Mononuclear cell (primary cell): ENCODE measurements at regions not wholly inside any gene's neighbourhood (a gene's known extent, or its start where the extent isn't known, plus 50 kb on each side); places are given as distances from the start of the nearest gene placed in this dataset.

ENCODE experiments used
- H3K27me3 ChIP-seq: 2 replicates; pipeline ENCODE4 v1.6.0; 2011; ENCODE audit warnings: low read length, control low read depth; ENCODE audit not compliant: insufficient read depth
- H3K4me1 ChIP-seq: 2 replicates; pipeline ENCODE4 v1.5.1; 2011; ENCODE audit warnings: mild to moderate bottlenecking, low read length, control low read depth; ENCODE audit not compliant: insufficient read depth
- H3K4me3 ChIP-seq: 2 replicates; pipeline ENCODE4 v1.5.1; 2011; ENCODE audit warnings: mild to moderate bottlenecking, low read length, moderate library complexity
- H3K9me3 ChIP-seq: 2 replicates; pipeline ENCODE4 v1.5.1; 2011; ENCODE audit warnings: low read depth, mild to moderate bottlenecking, control low read depth, low read length

DNA sequence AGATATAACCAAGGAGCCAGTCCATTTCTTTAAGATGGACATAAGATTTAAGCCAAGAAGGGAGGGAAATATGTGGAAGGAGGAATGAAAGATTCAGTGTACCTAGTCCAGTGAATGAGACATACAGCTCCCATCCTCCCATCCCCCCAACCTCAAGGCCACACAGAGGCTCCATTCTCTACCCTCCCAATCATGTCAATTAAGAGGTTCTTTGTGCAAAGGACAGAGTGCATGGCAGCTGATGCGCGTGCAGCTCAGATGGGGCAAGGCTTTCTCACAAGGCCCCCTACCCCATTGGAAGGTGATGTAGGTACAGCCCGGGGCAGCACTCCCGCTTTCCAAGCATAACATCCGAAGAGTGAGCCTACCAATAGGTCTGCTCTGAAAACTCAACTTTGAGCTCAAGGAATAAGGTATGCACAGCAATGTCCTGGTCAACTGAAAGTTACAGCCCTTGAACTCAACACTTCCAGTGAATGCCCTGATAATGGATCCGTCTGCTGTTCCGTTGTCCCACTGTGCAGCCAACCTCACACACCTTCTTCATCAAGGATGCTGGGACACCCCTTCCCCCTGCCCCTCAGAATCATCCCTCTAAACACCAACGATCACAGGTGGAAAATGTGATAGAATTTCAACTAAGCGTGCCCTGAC lies 458.1 kb downstream of the SOX9 start:
- Histone ChIP-seq H3K4me1 (no peaks in the 10 kb centered on the region), H3K27me3 (no peaks in the 10 kb centered on the region), H3K4me3 (no peak overlapping the region), H3K9me3 (no peaks in the 10 kb centered on the region)

DNA sequence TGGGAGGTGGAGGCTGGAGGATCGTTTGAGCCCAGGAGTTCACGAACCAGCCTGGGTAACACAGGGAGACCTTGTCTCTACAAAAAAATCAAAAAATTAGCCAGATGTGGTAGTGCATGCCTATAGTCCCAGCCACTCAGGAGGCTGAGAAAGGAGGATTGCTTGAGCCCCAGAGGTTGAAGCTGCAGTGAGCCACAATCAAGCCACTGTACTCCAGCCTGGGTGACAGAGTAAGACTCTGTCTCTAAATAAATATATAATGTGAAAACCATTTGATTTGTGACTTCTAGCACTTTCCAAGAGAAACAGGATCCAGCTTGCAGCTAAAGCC lies 459.1 kb downstream of the SOX9 start:
- H3K4me1 ChIP-seq: no peaks in the 10 kb centered on the region

GRCh38 chr17:72580321-72581127 lies 459.7 kb downstream of the SOX9 start:
- Histone ChIP-seq H3K27me3 (no peaks in the 10 kb centered on the region), H3K9me3 (no peaks in the 10 kb centered on the region), H3K4me3 (no peak overlapping the region), H3K4me1 (no peaks in the 10 kb centered on the region)

More for the DNA sequence above, 459.1 kb downstream of the SOX9 start:
- Histone ChIP-seq H3K4me3 (no peak overlapping the region), H3K27me3 (no peaks in the 10 kb centered on the region), H3K9me3 (no peaks in the 10 kb centered on the region)

- Histone ChIP-seq H3K4me1 (peaks cover 9% of the 10 kb centered on the region), H3K9me3 (no peaks in the 10 kb centered on the region), H3K4me3 (no peak overlapping the region), H3K27me3 (peaks cover 26% of the 10 kb centered on the region)
Measured at GRCh38 chr17:72587156-72587555, 466.3 kb downstream of the SOX9 start.

GRCh38 chr17:72587773-72588511 lies 467.1 kb downstream of the SOX9 start:
- Histone ChIP-seq H3K4me1 (peaks cover 12% of the 10 kb centered on the region), H3K9me3 (no peaks in the 10 kb centered on the region)

GRCh38 chr17:72588561-72588960 lies 467.7 kb downstream of the SOX9 start:
- Histone ChIP-seq H3K4me3 (no peak overlapping the region), H3K9me3 (no peaks in the 10 kb centered on the region), H3K4me1 (peaks cover 12% of the 10 kb centered on the region), H3K27me3 (peaks cover 35% of the 10 kb centered on the region)

More at GRCh38 chr17:72587773-72588511, 467.1 kb downstream of the SOX9 start:
- Histone ChIP-seq H3K4me3 (no peak overlapping the region), H3K27me3 (peaks cover 28% of the 10 kb centered on the region)

- Histone ChIP-seq H3K9me3 (no peaks in the 10 kb centered on the region), H3K4me3 (no peak overlapping the region), H3K4me1 (peaks cover 12% of the 10 kb centered on the region), H3K27me3 (peaks cover 35% of the 10 kb centered on the region)
Measured at GRCh38 chr17:72588961-72589360, 468.1 kb downstream of the SOX9 start.

DNA sequence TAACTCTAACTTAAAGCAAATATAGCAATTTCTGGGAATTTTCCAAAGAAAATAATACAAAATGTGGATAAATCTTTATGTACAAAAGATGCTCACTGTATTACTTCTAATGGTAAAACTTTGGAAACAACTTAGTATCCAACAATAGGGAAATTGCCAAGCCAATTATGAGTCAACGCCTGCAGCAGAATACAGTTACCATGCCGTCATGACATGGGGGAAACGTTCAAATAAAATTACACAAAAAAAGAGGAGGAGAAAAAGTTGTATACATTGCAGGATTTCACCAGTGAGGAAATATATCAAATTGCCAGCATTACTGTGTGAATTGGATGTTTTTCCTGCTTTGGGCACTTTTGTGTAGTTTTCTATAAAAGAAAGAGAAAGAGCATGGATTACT lies 469.6 kb downstream of the SOX9 start:
- Histone ChIP-seq H3K4me1 (peaks cover 12% of the 10 kb centered on the region), H3K27me3 (peaks cover 42% of the 10 kb centered on the region), H3K4me3 (no peak overlapping the region), H3K9me3 (no peaks in the 10 kb centered on the region)

GRCh38 chr17:72590882-72591281 lies 470.1 kb downstream of the SOX9 start:
- peaks cover 42% of the 10 kb centered on the region for H3K27me3 ChIP-seq
- no peak overlapping the region for H3K4me3 ChIP-seq
- H3K9me3 ChIP-seq: no peaks in the 10 kb centered on the region
- H3K4me1 ChIP-seq: peaks cover 12% of the 10 kb centered on the region

GRCh38 chr17:72591289-72592241 lies 470.7 kb downstream of the SOX9 start:
- peak overlapping the region; percentile 28 for H3K4me3 ChIP-seq
- peaks cover 42% of the 10 kb centered on the region for H3K27me3 ChIP-seq
- H3K9me3 ChIP-seq: no peaks in the 10 kb centered on the region
- peaks cover 12% of the 10 kb centered on the region for H3K4me1 ChIP-seq

GRCh38 chr17:72592242-72592966 lies 471.6 kb downstream of the SOX9 start:
- peaks cover 12% of the 10 kb centered on the region for H3K4me1 ChIP-seq
- no peaks in the 10 kb centered on the region for H3K9me3 ChIP-seq
- peaks cover 42% of the 10 kb centered on the region for H3K27me3 ChIP-seq
- H3K4me3 ChIP-seq: peak overlapping the region; percentile 28

DNA sequence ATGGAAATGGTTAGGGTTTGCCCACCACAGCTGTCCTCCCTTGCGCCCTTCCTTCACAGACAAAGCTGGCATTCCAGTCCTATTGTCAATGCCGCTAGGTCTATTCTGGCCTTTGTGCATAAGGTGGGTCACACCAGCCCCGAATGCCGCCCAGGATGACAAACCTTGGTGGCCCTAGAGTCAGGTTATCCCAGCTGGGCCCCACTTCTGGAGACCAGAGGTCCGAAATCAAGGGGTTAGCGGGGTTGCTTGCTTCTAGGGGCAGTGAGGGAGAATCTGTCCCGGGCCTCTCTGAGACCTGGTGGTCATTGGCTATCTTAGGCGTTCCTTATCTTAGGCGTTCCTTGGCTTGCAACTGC lies 472.1 kb downstream of the SOX9 start:
- H3K4me1 ChIP-seq: peaks cover 12% of the 10 kb centered on the region
- peaks cover 42% of the 10 kb centered on the region for H3K27me3 ChIP-seq
- no peaks in the 10 kb centered on the region for H3K9me3 ChIP-seq
- no peak overlapping the region for H3K4me3 ChIP-seq

GRCh38 chr17:72594248-72594647 lies 473.4 kb downstream of the SOX9 start:
- H3K4me1 ChIP-seq: peaks cover 12% of the 10 kb centered on the region
- H3K4me3 ChIP-seq: no peak overlapping the region
- no peaks in the 10 kb centered on the region for H3K9me3 ChIP-seq
- peaks cover 37% of the 10 kb centered on the region for H3K27me3 ChIP-seq
